ENCODE measurements at regions not wholly inside any gene's neighbourhood (a gene's known extent, or its start where the extent isn't known, plus 50 kb on each side); places are given as distances from the start of the nearest gene placed in this dataset.

- peak; percentile 60 for DNase-seq (ENCODE audit: low read depth)
Measured at GRCh38 chr6:82022614-82023129, 224.9 kb downstream of the IBTK start.

GRCh38 chr6:82017773-82018172 is 229.8 kb downstream of the IBTK start:
- no peak overlapping the region for H3K4me3 ChIP-seq (ENCODE audit: low read depth, low read length)
- DNase-seq (ENCODE audit: low read depth): no peak

More at GRCh38 chr6:82022614-82023129, 224.9 kb downstream of the IBTK start:
- no peak overlapping the region for H3K4me3 ChIP-seq (ENCODE audit: low read depth, low read length)

DNA sequence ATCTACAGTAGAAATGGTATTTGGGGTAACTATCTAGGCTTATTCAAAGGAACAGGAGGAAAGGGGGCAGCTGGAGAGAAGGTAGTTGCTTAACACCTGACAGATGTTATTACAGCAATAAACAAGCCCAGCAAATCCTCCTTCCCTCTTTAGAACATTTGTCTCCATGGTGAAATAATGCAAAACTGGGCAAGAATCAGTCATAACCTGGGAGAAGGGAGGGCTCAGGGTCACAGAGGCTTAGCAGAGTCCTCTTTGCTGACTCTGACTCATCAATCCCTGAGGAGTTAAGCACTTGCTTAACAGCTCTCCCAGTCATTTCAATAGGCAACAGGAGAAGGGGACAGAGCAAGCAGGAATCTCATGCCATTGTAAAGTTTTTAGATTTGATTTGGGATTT is 230.3 kb downstream of the IBTK start:
- H3K4me3 ChIP-seq (ENCODE audit: low read depth, low read length): no peak overlapping the region
- DNase-seq (ENCODE audit: low read depth): peak; percentile 93

DNA sequence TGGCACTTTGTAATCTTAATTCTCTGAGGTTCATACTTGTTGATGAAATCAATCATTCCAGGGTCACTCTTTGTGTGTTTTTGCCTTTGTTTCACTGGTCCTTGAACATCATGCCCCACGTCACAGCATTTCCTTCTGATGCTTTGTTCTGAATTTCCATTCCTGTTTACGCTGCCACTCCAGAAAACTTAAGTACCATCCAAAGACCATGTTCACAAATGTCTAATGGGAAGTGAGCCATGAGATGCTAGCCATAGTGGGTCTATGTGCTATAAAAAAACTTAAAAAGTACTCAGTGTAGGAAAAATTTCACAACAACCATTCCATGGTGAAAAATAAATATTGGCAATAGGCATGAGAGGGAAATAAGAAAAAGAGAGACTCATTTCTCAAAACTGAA is 232.0 kb downstream of the IBTK start:
- no peak overlapping the region for H3K4me3 ChIP-seq (ENCODE audit: low read depth, low read length)
- DNase-seq (ENCODE audit: low read depth): no peak

GRCh38 chr6:82015043-82015442 is 232.5 kb downstream of the IBTK start:
- H3K4me3 ChIP-seq (ENCODE audit: low read depth, low read length): no peak overlapping the region
- no peak for DNase-seq (ENCODE audit: low read depth)

GRCh38 chr6:82013561-82014530 is 233.7 kb downstream of the IBTK start:
- peak; percentile 81 for DNase-seq (ENCODE audit: low read depth)

GRCh38 chr6:82006027-82006738 is 241.4 kb downstream of the IBTK start:
- H3K4me3 ChIP-seq (ENCODE audit: low read depth, low read length): no peak overlapping the region
- no peak for DNase-seq (ENCODE audit: low read depth)

More at GRCh38 chr6:82013561-82014530, 233.7 kb downstream of the IBTK start:
- H3K4me3 ChIP-seq (ENCODE audit: low read depth, low read length): no peak overlapping the region

- no peak for DNase-seq (ENCODE audit: low read depth)
- no peak overlapping the region for H3K4me3 ChIP-seq (ENCODE audit: low read depth, low read length)
Measured at GRCh38 chr6:82000551-82000950, 247.0 kb downstream of the IBTK start.

DNA sequence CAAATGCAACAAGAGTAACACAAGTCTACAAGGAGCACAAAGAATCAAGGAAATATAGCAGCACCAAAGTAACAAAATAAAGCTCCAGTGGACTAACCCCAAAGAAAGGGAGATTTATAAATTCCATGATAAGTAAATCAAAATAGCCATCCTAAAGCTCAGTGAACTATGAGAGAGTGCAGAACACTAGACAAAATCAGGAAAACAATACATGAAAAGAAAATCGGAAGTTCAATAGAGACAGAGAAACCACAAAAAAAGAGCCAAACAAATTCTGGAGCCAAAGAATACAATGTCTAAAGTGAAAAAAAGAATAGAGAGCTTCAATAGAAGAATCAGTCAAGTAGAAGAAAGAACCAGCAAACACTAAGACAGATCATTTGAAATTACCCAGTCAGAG is 247.3 kb upstream of the TENT5A start:
- no peak for DNase-seq (ENCODE audit: low read depth)
- H3K4me3 ChIP-seq (ENCODE audit: low read depth, low read length): no peak overlapping the region

- no peak for DNase-seq (ENCODE audit: low read depth)
- no peak overlapping the region for H3K4me3 ChIP-seq (ENCODE audit: low read depth, low read length)
Measured at GRCh38 chr6:81999270-81999669, 246.8 kb upstream of the TENT5A start.

GRCh38 chr6:81998432-81998831 is 246.0 kb upstream of the TENT5A start:
- no peak overlapping the region for H3K4me3 ChIP-seq (ENCODE audit: low read depth, low read length)
- no peak for DNase-seq (ENCODE audit: low read depth)

DNA sequence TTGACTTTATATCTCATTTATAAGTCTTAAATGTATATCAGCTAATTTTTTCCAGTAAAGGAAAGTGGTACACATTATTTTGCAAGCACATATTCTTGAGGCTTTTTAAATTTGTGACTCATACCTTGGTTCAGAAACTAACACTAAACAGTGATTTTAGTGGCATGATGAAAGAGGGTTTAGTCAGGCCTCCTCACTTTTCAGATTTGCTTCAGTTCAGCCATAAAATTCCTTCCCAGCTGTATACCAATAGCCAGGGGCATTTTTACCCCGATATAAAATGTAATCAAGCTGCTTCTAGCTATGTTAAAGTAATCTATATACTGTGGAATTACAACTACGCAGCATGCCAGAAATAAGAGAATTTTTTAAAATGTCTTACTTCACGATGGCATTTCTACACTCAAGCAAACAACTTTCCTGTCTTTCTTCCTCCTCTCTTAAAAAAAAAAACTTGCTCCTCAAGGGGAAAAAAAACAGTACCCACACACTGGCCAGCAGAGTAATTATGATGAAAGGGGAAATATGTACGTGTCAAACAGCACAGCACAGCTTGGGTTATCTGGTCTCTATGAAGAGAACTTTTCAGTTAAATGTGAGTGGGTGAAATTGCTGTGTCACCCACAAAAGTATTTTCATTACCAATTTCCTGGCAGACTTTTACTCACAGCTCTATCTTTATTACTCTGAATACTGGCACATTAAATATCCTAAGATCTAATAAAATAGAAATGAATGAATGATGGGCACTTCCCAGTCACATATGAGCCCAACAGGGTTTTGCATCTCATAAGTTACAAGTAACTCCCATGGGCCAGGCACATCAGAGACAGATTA is 244.8 kb upstream of the TENT5A start:
- no peak overlapping the region for H3K4me3 ChIP-seq (ENCODE audit: low read depth, low read length)
- DNase-seq (ENCODE audit: low read depth): peak; percentile 81

DNA sequence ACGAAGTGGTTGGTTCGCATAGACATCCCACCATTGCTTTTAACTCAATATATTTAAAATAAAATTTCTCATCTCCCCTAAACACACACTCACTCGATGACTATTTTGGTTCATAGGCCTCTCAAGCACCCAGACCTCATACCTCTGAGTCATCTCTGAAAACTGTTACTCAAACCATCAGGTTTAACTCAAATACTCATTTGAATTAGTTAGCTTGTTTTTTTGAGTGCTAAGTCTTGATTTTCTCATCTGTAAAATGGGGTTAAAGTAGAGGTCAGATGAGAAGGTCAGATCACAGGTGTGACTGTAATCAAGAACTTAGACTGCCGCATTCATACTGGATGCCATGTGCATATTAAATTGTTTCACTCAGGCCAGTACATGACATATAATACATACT is 243.9 kb upstream of the TENT5A start:
- DNase-seq (ENCODE audit: low read depth): peak; percentile 77
- no peak overlapping the region for H3K4me3 ChIP-seq (ENCODE audit: low read depth, low read length)

DNA sequence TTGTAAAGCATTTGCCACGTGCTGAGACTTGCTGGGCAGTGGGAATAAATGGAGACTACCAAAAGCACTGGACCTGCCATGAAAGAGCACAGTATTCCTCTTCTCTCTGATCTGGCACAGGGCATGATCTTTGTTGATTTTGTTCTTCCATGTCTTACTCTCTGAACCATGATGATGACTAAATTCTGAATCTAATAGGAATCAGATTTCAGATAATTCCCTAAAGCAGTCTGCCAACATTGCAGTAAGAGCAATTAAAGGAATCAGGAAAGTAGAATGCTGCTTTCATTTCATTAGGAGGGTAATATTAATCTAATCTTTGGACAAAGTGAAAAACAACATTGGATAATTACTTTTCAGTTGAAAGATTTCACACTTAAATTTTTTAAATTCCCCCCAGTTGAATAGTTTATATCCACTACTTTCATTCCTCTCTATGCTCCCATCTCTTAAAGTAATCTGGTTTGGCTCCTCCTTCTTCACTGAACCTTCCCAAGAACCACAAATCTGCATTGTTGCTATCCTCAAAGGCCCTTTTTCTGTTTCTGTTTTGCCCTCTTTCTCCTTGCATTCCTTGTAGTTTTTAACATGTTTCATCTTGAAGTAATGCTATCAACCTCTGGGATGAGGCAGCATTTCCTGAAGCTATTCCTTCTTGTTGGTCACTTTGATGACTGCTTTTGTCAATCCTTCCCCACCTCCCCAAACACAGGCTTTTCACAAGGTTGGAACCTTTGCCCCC is 243.2 kb upstream of the TENT5A start:
- DNase-seq (ENCODE audit: low read depth): no peak

DNA sequence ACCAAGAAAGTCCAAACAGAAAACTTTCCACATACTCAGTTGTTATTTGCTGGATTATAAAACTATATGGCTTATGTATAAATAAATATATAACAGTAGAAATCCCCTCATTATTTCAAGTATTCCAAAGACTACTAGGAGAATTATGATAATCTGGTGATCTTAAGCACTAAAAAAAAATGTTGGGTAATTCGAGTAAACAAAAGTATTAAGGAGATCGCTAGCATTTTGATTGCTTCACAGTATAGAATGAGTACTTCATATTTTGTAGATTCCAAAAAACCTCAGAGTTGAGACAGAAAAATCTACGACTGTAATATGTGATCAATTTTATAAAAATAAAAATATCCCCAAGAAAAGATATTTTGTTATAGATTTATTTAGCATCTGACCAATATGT is 236.4 kb upstream of the TENT5A start:
- no peak for DNase-seq (ENCODE audit: low read depth)
- H3K4me3 ChIP-seq (ENCODE audit: low read depth, low read length): no peak overlapping the region

More for the DNA sequence above, 243.2 kb upstream of the TENT5A start:
- no peak overlapping the region for H3K4me3 ChIP-seq (ENCODE audit: low read depth, low read length)

DNA sequence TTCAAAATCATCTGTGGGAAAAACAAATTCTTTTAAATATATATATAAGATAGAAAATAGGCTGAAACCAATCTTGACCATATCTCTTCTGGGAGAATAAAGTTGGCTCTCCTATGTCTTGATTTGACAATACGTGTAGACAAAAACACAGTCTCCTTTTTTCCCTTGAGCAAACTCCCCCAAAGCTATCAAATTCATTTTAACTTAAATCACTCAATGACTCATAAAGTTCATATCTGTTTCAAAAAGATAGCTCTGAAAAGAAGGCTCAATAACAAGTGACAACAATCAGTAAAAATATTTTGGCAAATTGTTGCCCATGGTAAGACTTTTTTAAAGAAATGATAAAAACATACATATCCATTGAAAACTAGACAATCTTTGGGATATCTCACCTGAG is 236.0 kb upstream of the TENT5A start:
- H3K4me3 ChIP-seq (ENCODE audit: low read depth, low read length): no peak overlapping the region
- DNase-seq (ENCODE audit: low read depth): no peak

GRCh38 chr6:81987293-81987692 is 234.8 kb upstream of the TENT5A start:
- DNase-seq (ENCODE audit: low read depth): no peak
- no peak overlapping the region for H3K4me3 ChIP-seq (ENCODE audit: low read depth, low read length)

DNA sequence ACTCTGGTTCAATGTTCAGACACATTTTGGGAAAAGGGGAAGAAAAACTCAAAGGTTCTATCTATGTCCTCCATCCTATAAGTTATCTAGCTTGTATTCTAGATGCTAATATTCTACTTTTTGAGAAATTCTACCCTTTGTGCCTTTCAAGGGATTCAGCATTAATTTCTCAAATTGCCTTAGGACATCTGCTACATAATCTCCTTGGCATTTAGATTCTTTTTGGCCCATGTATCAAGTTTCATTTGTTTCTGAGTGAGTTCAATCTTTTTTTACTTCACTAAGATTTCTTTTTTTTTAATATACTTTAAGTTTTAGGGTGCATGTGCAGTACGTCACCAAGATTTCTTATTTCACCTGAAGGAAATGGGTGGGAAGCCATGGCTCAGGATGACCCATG is 232.7 kb upstream of the TENT5A start:
- no peak for DNase-seq (ENCODE audit: low read depth)
- H3K4me3 ChIP-seq (ENCODE audit: low read depth, low read length): no peak overlapping the region

GRCh38 chr6:81984599-81984998 is 232.1 kb upstream of the TENT5A start:
- no peak for DNase-seq (ENCODE audit: low read depth)
- no peak overlapping the region for H3K4me3 ChIP-seq (ENCODE audit: low read depth, low read length)
